GM18519 (cell line): ENCODE measurements at regions not wholly inside any gene's neighbourhood (a gene's known extent, or its start where the extent isn't known, plus 50 kb on each side); places are given as distances from the start of the nearest gene placed in this dataset.

Source experiments
- ATAC-seq: cut with Tn5 transposase; IDR thresholded peaks from one replicate; pipeline ENCODE4 v1.9.1; 2021; ENCODE audit warnings: mild to moderate bottlenecking, moderate library complexity; ENCODE audit not compliant: unreplicated experiment, low FRiP score

DNA sequence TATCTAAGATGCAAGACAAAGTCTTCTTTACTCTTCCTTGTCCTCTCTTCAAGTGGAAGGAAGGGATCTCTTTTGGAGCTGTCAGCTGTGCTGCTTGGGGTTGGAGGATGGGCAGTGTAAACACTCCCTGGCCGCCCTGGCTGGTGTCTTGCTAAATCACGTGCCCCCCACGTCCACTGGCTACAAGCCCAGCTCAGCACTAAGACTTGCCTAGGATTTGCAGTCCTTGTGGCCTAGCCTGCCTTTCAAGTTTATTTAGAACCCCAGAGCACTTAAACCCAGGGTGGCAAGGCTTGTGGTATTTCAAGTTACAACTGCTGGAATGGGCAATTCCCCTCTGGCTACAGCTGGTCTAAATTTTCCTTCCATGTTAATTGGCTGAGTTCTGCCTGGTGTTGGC lies 272.4 kb upstream of the MYO3A start:
- ATAC-seq: no peak

DNA sequence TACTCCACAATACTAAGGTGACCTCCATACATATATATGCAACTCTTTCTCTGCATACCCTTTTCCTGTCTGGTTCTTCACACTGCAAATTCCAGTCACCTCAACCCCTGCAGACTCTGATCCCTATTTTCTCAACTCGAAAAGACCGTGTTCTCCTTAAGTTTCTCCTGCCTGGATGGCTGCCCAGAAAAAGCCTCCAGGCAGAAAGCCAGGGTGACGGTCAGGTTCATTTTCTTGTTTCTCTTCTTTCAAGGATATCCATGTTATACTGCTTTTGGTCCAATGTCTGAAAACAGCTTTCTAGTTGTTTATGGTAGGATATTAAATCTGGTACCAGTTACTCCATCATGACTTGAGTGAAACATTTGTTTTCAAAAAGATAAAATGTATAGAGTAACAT lies 267.8 kb upstream of the MYO3A start:
- ATAC-seq: no peak

DNA sequence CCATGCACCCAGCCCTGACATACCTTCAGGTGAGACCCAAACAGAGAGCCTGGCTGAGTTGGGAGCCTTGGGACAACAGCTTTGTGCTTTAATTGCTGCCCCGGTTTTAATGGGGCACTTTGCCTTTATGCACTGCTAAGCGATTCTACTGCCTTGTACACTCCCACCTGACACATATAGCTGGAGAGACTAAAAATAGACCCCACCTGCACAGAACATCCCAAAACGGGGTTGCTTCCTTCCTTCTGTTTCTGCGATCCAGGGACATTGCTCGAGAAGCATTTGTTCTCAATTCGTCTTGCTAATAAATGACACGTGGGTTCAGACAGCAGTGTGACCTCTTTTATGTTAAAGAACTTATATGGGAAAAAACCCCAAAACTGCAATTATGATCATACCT lies 258.8 kb upstream of the MYO3A start:
- ATAC-seq: no peak

DNA sequence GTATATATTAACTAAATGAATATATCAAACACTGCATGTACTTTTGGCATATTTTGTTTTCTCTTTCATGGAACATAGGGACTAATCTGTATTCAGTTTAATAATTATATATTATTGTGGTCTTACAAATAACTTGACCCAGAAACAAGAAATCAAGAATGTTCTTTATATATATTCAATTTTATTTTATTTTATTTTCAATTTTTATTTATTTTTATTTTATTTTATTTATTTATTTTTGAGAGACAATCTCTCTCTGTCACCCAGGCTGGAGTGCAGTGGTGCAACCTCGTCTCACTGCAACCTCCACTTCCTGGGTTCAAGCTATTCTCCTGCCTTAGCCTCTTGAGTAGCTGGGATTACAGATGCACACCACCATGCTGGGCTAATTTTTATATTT lies 258.4 kb upstream of the MYO3A start:
- ATAC-seq: no peak

DNA sequence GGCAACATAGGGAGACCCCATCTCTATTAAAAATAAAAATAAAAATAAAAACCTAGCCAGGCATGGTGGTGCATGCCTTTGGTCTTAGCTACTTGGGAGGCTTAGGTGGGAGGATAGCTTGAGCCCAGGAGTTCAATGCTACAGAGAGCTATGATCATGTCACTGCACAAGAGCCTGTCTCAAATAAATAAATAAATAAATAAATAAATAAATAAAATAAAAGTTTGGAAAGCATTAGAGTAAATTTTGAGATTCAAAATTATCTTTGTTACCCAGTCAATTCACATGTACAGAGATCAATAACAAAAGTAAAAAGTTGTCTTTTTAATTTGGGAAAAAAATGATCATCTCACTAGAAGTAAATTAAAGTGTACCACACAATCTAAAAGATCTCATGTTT lies 255.8 kb upstream of the MYO3A start:
- ATAC-seq: no peak

DNA sequence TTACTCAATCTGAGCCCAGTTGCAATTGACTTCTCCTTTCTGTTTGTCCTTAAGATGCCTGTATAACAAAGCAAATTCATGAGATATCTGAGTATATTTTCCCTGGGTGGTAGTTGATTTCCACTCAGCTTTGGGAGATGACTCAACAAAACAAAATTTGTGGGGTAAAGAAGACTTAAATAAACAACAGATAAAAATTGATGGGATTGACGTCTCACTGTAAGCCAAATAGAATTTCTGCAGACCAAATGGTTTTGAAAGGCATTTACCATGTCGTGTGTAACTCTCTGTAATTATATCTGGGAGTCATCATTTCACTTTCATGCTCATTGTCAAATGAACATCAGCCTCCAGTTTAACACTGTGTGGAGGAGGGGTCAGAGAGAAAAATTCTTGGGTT lies 255.4 kb upstream of the MYO3A start:
- no peak for ATAC-seq

DNA sequence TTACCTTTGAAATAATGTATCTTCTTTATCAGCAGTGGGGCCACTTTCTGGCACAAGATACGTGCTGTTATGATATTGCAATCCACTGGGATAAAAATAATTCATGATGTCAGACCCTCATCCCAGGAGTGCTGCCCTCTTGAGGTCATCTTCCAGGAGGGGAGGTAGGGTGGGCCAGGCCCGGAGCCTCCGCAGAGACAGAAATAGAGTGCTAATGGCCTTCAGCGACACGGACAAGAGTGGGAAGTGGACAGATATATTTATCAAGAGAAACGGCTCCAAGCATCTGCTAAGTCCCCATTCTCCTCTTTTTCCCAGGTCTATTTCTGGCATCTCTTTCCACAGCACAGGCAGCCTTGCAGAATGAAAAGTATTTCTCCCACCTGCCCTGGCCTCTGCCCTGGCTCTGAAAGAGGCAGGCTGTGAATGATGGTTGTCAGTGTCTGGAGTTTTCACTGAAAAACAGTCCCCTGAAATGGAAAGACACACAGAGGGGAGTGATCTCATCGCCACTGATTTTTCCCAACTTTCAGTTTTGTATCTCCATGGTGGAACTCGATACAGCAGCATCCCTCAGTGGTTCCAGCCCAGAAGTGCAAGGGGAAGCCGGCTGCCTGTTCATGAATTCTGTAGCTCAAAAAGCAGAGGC lies 251.7 kb upstream of the MYO3A start:
- ATAC-seq: no peak

DNA sequence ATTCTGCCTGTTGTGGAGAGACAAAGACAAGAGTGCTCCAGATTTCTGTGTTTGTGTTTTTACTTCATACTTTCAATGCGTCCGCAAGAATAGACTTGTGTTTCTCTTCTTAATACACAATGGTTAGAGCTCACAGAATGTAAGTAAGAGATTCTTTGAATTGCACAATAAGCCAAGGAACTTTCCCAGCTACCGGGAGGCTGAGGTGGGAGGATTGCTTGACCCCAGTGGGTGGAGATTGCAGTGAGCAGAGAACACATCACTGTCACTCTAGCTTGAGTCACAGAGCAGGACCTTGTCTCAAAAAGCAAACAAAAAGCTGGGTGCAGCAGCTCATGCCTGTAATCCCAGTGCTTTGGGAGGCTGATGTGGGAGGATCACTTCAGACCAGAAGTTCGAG lies 250.7 kb upstream of the MYO3A start:
- no peak for ATAC-seq

DNA sequence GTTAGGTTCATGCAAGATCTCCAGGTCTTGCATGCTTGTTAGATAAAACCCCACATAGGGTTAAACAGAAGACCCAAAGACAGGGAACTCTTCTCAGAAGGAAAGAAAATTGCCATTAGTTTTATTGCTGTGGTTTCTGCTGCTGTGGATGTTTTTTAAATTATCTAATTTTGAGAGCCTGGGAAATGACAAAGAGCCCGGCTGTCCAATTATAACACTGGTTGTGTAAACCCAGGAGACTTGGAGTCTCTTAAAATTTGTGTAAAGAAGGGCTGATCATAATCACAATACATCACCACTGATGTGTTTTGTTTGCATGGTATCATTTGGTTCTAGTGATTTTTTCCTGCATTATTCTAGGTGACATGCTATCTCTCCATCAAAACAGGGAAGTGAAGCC lies 246.5 kb upstream of the MYO3A start:
- ATAC-seq: no peak

DNA sequence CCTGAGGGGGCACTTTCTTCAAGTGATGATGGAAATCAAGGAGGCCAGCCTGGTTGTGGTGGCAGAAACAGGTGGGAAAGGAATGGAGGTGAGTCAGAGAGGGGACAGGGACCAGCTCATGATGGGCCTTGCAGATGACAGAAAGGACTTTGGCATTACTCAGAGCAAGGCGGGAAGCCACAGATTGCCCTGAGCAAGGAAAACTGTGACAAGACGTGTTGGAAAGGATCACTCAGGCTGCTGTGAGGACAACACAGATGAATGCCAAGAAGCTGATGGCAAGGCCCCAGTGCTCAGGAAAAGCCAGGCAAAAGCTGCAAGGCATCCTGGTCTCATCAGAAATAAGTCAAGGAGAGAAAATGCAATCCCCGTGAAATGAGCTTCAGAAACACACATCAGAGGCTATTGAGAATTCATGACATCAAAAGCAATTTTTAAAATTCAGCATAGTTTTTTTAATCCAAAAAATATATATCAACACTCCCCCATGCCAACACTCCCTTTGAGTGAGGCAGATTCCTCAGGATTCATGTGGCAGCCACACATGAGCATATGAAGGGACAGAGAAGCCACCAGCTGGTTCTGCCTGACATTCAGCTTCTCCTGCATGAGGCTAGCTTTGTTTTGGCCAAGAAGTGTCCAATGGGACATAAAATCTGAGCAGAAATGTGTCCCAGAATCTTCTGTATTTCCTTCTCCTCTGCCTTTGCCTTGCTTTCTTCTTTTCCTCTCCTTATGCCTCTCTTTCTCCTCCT lies 244.5 kb upstream of the MYO3A start:
- no peak for ATAC-seq

DNA sequence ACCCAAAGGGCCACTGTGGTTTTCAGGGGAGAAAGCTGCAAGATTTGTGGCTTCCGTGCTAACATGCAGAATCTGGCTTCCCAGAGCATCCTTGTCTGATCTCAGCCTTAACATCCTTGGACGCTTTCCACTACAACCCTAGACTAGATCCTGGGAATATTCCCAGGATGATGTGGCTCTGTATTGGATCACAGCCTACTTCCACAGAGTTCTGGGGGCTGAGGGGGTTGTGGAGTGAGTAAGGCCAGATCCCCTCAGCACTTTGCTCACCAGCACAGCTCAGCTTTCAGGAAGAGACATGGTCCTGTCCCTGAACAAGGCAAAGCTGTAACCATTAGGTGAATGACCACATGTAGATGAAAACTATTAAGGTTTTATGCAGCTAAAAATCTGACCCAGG lies 241.3 kb upstream of the MYO3A start:
- no peak for ATAC-seq

DNA sequence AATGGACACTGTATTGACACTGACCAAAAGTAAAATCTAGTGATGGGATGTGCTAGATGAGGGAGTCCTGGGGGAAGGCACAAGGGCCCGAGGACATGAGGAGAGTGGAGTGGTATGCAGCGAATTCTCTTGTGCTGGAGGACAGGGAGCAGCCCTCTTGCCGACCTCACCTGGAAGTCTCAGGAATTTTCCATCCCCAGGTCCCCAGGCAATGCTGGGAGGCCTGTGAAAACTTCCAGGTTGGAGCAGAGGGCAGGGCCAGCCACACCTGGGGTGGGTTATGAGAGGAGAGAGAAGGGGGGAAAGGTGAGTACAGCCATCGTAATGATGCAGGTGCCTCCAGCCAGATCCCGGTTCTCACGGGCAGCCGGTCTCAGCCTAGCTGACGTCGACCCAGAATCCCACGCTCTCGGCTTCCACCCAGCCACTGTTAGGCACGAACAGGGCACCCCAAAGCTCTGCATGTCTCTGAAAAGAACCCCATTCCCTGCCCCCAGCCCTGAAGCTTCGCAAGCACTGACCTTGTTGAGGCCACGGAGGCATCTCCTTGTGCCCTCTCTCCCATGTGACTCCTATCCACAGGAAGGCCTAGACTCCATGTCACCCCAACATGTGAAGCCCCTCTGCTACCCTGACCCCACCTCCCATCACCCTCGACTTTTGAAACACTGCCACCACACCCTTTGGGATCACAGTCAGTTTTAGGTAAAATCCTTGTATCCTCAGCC lies 239.7 kb upstream of the MYO3A start:
- ATAC-seq: no peak

DNA sequence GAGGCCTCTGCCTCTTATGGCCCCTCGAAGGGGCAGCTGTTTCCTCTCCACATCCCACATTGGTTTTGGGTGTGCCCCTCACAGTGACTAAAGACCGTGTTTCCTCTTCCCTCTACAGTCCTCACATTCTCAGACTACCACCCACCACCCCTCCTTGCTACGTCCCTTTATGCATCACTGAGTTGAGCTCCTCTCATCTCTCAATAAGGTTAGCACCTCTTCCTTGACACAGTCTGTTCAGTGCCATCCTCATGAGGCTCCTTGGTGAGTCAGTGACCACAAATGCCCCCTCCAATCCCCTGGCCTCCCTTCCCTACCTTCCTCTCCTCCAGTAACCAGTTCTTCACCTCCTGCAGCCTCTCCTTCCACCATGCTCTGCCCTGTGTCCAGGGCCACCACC lies 239.1 kb upstream of the MYO3A start:
- no peak for ATAC-seq

DNA sequence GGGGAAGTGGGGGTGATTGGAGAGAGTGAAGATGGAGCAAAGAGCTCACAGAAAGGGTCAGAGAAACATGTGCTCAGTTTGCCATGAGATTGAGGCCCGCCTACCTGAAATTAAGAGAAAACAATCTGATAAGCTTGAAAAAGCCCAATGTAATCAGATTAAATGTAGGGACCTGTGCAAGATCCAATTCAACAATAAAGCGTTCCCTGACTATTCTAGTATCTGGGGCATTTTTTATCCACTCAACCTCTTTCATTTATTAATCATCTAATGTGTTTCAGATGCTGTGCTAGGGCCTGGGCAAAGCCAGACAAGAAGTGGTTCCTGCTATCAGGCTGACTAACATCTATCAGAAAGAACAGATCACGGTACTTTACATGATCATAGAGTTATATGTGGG lies 238.4 kb upstream of the MYO3A start:
- no peak for ATAC-seq

DNA sequence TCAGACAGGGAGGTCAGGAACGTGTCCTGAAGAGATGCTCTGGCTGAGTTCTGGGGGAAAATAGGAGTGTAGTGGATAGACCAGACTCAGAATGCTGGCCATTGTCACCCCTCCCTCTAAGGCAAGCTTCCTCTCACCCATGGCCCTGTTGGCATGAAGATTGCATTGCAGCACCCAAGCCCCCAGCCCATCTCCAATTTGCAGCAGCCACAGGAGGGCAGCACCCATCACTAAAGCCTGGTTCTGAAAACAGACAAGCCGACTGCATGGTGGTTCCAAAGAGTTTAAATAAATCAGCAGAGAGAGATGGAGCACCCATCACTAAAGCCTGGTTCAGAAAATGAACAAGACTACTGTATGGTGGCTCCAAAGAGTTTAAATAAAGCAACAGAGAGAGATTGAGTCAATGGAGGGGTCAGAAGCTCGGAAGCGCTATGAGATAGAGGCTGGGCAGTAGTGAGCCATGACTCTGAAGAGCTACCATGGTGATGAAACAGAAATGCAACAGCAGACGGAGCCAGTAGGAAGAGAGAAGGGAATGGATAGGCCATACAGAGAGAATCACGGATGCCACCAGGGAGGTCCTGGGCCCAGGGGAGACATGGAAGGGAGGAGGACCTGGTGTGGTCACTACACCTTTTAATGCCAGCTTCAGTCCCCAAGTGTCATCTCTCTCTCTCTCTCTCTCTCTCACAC lies 237.9 kb upstream of the MYO3A start:
- ATAC-seq: no peak

DNA sequence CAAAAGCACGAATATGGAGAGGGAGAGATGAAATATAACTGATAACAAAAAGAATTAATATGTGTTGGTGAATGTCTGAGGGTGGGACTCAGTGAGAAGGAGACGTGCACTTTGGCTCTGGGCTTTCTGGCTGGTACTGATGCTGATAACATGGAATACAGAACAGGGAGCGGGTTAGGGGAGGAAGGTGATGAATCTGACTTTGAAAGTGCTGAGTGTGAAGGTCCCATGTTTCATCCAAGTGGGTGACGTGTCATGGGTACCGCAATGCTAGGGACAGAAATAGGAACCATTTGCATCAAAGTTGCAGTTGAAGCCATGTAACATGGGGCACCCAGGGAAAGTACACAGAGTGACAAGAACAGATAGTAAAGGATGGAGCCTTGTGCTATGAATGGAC lies 236.6 kb upstream of the MYO3A start:
- ATAC-seq: no peak

DNA sequence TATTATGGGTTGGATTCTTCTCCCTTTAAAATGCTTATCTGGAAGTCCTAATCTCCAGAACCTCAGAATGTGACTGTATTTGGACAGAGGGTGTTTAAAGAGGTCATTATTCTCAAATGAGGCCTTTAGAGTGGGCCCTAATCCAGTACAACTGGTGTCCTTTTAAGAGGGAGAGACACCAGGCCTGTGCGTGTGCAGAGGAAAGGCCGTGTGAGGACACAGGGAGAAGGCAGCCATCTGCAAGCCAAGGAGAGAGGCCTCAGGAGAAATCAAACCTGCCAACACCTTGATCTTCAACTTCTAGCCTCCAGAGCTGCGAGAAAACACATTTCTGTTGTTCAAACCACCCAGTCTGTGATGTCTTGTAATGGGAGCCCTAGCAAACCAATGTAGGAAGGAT lies 235.4 kb upstream of the MYO3A start:
- ATAC-seq: no peak

DNA sequence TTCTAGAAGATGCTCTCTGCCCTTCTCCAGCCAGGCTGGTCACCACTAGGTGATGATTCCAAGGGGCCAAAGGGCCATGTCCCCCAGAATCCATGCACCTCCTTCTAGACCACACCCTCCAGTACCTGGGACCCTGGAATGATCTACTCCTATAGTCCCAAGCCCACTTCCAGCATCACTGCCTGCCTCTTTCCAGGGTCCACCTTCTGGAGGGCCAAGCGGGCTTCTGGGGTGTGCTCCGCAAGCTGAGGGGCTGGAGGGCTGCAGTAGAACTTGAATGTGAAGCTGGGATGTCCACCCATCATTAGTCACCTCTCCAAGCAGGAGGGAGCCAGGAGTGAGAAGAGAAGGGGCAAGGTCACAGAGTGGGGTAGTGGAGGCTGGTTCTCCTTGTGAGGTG lies 234.4 kb upstream of the MYO3A start:
- no peak for ATAC-seq

DNA sequence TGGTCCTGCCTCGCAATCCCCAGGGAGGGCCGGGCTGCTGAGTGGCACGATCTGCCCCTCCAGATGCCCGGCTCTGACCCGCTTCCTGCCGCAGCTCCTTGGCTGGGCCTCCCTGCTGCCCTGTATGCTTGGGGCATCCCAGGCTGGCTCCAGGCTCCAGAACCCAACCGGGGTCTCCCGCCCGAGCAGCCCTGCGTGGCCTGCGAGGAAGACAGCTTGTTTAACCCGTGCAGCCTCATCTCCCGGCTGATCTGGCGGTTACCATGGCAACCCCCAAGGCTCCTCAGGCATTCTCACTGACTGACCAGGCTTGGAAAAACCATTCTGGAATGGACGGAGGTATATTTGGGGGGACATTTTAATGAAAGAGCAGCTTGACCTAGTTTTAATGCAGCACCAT lies 232.4 kb upstream of the MYO3A start:
- no peak for ATAC-seq

DNA sequence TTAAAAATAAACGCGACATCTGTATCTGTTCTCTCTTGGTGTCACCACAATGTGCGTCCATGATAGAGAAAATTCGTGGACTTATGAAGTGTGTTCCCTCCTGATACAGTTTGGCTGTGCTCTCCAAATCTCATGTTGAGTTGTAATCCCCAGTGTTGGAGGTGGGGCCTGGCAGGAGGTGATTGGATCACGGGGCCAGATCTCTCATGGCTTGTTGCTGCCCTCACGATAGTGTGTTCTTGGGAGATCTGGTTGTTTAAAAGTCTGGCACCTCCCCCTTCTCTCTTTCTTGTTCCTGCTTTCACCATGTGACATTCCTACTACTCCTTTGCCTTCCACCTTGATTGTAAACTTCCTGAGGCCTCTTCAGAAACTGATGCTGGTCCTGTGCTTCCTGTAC lies 229.4 kb upstream of the MYO3A start:
- ATAC-seq: no peak

DNA sequence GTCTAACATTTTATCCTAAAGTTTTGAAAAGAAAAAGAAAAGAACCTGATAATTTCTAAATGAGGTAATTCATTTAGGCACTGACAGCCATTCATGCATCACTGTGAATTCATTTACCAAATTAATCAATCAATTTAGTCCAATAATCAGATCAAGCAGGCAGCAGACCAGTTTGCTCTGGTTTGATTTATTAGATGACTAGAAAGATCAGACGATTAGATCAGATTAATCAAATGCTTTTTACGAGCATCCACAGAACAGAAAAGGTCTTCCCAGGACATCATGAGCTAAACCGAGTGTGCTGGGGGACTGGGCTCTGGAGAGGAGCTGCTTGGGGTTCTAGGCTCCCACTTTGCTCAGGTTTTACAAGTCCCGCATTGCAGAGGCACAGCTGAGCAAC lies 226.5 kb upstream of the MYO3A start:
- ATAC-seq: no peak
